CD4-positive, alpha-beta T cell treated with Interleukin-6 for 4 hours (primary cell): ENCODE measurements at regions not wholly inside any gene's neighbourhood (a gene's known extent, or its start where the extent isn't known, plus 50 kb on each side); places are given as distances from the start of the nearest gene placed in this dataset.

ENCODE experiments used
- DNase-seq: peaks from one replicate; pipeline ENCODE4 v3.0.0-alpha.2; 2020; ENCODE audit warnings: mixed read lengths

DNA sequence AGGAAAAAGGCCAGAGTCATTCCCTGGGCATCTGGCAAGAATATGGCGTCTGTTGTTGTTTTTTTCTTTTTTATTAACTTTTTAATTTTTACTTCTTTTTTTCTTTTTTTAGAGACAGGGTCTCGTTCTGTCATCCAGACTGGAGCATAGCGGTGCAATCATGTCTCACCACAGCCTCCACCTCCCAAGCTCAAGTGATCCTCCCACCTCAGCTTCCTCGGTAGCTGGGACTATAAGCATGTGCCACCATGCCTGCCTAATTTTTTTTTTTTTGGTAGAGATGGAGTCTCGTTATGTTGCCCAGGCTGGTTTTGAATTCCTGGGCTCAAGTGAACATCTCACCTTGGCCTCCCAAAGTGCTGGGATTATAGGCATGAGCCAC, 54.0 kb upstream of the PRDM11 start:
- DNase-seq: no peak

GRCh38 chr11:45092901-45093760, 53.3 kb upstream of the PRDM11 start:
- peak; percentile 51 for DNase-seq

DNA sequence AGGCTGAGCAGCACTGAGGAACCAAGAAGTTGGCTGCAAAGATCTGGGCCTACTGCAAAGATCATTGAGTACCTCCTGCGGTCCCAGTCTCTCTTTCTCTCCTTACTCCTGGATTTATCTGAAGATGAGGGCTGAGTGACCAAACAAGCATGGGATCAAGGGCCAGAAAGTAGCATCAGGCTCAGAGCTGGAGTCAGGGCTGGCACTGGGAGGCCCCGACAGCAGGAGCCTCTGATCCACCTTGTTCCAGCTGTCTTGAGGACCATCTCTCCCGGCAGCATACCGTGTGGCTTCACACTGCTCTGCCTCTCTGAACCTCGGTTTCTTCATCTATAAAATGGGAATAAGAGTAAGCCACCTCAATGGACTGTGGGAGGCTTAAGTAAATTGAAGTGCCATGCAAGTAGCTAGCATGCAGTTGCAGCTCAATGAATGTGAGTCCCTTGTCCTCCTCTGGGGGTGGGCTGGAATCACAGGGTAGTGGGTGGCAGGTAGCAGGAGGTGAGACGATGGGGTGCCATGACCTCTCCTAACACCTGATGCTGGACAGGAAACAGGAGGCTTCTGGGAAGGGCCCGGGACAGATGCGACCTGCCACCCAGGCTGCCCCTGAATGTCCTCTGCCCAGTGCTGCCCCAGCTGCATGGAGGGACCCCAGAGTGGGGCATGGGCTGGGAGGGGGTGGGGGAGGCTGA, 52.5 kb upstream of the PRDM11 start:
- DNase-seq: no peak

DNA sequence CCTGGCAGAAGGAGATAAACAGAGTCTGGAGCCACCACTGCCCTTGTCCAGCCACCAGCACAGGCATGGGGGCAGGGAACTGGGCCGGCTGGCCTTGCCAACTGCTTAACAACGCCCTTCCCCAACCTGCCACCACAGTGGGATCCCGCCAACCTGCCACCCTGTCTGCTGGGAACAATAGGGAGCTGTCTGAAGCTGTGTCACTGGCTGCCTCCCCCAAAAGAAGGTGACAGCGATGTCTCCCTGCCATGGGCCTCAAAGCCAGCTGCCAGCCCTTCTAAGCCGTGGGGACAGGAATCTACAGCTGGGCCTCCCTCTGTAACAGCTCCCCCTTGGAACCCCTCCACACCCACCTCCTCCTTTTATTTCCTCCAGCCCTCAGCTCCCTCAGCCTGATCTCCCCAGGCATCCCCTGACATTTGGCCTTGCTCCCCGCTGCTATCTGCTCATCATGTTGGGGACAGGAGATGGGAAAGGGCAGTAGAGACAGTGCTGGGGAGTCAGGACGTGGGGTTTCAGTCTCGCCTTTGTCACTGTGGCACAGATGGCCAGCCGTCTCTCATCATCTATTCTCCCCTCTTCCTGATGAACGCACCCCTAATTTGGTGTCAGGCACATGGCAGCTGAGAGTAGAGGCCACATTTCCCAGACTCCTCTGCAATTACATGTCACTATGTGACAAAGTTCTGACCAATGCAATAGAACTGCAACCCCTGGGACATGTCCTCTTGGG, 51.3 kb upstream of the PRDM11 start:
- DNase-seq: no peak

- DNase-seq: no peak
Observed at GRCh38 chr11:45095691-45096010, 50.8 kb upstream of the PRDM11 start.

- DNase-seq: no peak
Observed at GRCh38 chr11:45096636-45097035, 49.8 kb upstream of the PRDM11 start.
